Spleen (tissue), 7 donors: ENCODE measurements at regions not wholly inside any gene's neighbourhood (a gene's known extent, or its start where the extent isn't known, plus 50 kb on each side); places are given as distances from the start of the nearest gene placed in this dataset.

Experiments used
- POLR2A ChIP-seq, 3 donors: fragments of 450-650 bp; IDR thresholded peaks; one replicate each; pipeline ENCODE4 v1.5.1; 2017; ENCODE audit warnings: antibody characterized with exemption in 3 of 3, mild to moderate bottlenecking in 1 of 3
- POLR2AphosphoS5 ChIP-seq, 3 donors: sonication (generic); formaldehyde crosslinking; IDR thresholded peaks; one replicate each; pipeline ENCODE4 v1.5.1; 2017; ENCODE audit warnings: antibody characterized with exemption in 3 of 3
- TF ChIP-seq, protein P1 (sequence below), 11 experiments: fragments of 200-600 bp in 7 of 11; fragments of 450-650 bp in 4 of 11; sonication (generic) in 4 of 11; IDR thresholded peaks in 8 of 11; conservative IDR thresholded peaks in 3 of 11; 1 replicate in 7 of 11; 2 replicates in 4 of 11; pipeline versions ENCODE4 v1.4.0 to v1.8.0; 2016 to 2021; ENCODE audit warnings: antibody characterized with exemption in 11 of 11, inconsistent platforms in 4 of 11, mild to moderate bottlenecking in 1 of 11
- donor health status: DM: no; HTN: no; CAD: no; lungs with moderate emphysema.
- donor health status: DM: no; HTN: no; CAD: no.
- donor health status: DM: no; HTN: no; CAD: no.

- TF ChIP-seq, protein P1, sequence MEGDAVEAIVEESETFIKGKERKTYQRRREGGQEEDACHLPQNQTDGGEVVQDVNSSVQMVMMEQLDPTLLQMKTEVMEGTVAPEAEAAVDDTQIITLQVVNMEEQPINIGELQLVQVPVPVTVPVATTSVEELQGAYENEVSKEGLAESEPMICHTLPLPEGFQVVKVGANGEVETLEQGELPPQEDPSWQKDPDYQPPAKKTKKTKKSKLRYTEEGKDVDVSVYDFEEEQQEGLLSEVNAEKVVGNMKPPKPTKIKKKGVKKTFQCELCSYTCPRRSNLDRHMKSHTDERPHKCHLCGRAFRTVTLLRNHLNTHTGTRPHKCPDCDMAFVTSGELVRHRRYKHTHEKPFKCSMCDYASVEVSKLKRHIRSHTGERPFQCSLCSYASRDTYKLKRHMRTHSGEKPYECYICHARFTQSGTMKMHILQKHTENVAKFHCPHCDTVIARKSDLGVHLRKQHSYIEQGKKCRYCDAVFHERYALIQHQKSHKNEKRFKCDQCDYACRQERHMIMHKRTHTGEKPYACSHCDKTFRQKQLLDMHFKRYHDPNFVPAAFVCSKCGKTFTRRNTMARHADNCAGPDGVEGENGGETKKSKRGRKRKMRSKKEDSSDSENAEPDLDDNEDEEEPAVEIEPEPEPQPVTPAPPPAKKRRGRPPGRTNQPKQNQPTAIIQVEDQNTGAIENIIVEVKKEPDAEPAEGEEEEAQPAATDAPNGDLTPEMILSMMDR (IDR thresholded peaks at IDR 0.05 in 8 of 11, conservative IDR thresholded peaks at IDR 0.05 in 3 of 11): no peak
- no peak for TF ChIP-seq POLR2A (IDR thresholded peaks at IDR 0.05)
- no peak for TF ChIP-seq POLR2AphosphoS5 (IDR thresholded peaks at IDR 0.05)
These were observed 81.0 kb upstream of the ITPRID1 start for GRCh38 chr7:31432836-31433340.
